CD4-positive, alpha-beta T cell treated with Interferon alpha-2 for 1 hour (primary cell): ENCODE measurements at regions not wholly inside any gene's neighbourhood (a gene's known extent, or its start where the extent isn't known, plus 50 kb on each side); places are given as distances from the start of the nearest gene placed in this dataset.
"Not testable (repeated sequence)": the region's sequence is repeated elsewhere in the genome, so short reads cannot be mapped to it uniquely, and the experiment has no call there.

Experiments used
- DNase-seq, 2 donors: peaks; one replicate each; pipeline ENCODE4 v3.0.0-alpha.2; 2020 to 2022

DNA sequence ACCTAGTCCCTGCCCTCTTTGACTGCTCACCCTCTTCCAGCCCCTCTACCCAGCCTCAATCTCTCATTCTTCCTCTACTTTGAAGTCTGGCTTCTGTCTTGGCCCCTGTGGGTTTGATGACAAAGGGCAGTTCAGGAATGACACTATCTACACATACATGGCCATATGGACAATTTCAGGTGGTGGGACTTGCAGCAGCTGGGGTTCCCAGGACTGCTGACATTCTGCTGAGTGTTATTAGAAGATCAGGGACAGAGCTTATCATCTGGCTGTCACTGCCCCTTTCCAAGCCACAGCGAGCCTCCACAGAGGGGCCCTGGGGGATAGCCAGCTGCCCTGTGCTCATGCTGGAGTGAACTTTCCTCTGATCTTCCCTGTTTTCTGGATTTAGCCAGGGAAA is 97.4 kb upstream of the IPO9 start:
- no peak for DNase-seq

DNA sequence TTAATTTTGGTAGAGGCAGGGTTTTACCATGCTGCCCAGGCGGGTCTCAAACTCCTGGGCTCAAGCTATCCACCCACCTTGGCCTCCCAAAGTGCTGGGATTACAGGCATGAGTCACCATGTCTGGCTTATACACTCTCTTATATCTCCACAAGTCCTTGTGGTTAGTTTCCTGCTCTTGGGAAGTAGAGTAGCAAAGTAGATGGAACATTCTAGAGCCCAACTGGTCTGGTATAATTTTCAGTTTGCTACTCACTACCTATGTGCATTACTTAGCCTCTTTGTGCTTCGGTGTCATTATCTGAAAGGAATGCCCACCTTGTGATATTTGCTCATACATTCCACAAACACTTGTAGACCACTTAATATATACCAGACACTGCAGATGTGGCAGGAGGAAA is 96.6 kb upstream of the IPO9 start:
- DNase-seq, result no peak

DNA sequence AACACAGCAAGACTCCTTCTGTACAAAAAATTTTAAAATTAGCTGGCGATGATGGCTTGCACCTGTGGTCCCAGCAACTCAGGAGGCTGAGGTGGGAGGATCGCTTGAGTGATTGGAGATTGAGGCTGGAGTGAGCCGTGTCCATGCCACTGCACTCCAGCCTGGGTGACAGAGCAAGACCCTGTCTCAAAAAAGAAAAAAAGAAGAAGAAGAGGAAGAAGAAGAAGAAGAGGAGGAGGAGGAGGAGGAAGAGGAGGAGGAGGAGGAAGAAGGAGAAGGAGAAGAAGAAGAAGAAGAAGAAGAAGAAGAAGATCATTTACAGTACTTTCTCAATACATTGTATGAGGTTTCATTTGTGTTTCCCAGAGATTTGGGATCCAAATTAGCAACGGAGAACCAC is 94.7 kb upstream of the IPO9 start:
- not testable (repeated sequence) for DNase-seq

DNA sequence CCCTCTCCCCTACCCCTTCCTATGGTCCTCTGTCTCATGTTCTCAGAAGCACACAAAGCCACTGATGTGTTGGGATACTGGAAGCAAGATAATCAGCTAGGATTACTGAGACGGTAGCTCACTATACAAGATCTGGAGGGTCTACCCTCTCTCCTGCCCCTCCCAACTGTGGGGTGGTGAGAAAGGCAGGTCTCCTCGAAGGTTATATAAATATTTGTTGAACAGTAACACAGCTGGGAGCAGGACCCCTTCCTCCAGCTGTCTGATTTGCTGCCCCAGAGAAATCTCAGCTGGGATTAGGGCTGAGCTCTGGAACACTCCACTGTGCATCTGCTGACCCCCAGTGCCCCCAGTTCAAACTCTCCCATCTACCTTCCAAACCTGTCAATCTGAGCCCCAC is 94.2 kb upstream of the IPO9 start:
- no peak for DNase-seq

DNA sequence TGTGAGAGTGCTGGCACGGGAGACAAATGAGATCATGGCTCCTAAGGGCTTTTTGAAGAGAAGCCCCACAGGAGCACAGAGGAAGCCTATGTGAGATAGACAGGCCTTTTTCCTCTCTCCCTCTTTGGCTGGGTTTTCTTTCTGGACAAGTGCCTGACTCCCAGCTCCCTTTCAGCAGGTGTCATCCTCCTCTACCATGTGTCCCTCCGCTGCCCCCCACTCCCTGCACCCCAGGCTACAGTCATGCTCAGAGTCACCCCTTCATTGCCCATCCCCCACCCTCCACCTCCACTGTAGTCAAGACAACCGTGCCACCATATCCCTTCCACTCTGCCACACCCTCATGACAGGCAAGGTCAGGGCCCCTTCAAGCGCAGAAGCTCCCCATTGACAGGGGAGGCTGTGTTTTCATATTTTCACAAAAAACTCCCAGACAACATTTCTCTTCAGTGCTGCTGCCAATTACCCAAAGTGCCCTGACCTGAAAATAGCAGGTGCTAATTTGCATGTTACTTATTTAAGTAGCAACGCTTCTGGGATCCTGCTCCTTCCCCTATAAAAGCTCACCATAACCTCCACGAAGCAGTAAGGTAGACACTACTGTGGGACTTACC is 92.1 kb upstream of the IPO9 start:
- DNase-seq, result no peak

DNA sequence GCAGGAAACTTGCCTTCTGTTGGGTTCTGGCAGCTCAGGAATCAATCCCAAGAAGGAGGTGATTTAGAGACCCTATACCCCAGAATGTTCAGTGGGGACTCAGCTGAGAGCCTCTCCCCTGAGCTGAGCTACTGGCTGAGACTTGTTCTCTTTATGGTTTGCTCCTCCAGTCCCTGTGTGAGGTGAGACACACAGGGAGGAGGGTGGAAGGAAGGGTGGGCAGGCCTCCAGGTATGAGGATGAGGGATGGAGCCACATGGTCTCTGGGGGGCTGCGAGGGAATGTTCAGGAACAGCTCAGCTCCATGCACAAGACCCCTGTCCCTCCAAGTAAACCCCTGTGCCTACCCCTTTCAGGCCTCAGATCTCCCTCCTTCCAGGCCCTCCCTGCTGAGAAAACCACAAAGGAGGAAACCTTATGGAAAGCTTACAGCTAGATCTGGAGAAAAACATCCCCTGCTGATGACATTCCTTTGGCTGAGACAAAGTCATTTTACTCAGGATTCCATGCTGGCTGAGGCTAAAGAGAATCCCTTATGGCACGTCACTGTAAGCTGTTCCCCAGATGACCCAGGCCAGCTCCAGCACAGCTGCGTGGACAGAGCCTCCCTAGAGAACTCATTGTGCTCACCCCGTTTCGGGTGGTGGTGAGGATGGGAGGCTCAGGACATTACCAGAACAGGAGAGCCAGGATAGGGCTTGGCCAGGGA is 91.5 kb upstream of the IPO9 start:
- DNase-seq, result no peak

DNA sequence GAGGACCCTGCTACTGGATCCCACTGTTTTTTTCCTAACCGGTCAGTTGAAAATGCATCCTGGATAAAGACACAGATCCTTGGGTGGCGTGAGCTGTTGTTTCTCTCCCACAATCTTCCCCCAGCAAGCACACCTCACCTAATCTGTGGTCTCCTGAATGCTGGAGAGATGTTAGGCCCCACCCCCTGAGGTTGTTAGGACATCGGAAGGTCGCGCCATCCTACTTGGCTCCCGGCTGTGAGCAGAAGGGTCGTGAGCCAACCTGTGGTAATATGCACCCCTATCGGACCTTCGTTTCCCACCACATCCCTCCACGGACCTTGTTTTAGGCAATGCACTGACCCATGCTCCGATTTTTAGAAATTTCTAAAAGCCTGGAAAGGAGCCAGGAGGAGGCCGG is 89.9 kb upstream of the IPO9 start:
- no peak for DNase-seq

DNA sequence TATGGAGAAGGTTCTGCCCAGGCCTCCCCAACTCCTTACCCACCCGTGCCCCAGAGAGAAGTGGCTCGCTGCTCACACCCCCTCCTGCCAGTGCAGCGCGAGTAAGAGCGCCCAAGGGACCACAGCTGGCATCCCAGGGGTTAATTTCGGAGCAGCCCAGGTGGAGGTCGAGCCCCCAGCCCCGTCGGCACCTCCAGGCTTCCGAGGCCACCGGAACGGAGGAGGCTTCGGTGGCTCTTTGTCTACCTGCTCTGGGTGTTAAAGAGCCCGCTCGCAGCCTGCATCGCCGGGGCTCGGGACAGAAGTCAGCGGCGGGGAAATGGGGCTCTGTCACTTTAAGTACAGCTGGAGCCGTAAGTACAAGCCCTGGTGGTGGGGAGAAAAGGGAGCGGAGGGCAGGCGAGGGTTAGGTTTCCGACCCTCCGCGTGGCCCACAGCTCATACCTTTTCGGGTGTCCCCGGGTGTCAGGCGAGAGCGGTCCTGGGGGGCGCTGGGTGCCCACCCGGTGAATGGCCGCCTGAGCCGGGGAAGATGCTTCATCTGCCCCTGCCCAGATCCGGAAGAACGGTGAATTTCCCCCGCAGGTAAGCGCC is 89.4 kb upstream of the IPO9 start:
- DNase-seq, result peak; percentile 49 to 61

DNA sequence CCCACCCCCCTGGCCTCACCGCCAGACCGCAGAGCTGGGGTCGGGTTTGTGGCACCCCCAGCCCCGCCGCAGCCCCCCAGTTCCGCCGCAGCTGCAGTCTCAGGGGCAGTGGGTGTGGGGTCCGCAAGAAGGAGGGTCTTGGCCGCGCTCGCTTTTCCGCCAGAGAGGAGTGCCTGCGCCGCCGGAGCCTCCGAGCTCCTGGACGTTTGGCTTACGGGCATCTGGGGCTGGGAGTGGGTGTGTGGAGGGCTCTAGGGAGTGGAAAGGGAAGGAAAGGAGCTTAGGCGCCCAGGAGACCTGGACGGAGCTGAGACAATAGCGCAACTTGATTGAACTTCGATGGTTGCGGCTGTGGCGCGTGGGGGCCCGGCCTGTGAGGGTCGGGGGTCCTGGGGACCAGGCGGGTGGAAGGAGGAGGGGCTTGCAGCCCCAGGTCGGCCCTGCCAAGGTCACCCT is 88.8 kb upstream of the IPO9 start:
- no peak for DNase-seq

DNA sequence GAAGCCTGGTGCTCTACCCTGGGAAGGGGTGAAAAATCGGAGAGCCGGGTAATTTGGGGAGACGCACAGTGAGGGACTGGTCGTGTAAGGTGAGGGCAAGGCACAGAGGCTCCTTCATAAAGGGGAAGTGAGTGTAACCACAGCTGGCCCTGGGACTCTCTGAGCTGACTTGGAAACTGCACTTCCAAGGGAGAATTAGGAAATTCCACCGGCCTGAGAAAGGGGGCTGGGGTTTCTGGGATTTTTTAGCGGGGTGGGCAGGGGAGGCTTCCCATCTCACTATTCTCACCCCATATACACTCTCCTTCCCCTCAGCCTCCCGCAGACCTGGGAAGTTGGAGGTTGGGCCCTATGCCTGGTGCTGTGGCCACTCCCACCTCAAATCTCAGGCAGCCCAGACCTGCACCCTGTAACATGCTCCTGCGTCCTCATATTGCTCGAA is 88.3 kb upstream of the IPO9 start:
- peak in 1 of 2 donors; percentile 14 for DNase-seq

DNA sequence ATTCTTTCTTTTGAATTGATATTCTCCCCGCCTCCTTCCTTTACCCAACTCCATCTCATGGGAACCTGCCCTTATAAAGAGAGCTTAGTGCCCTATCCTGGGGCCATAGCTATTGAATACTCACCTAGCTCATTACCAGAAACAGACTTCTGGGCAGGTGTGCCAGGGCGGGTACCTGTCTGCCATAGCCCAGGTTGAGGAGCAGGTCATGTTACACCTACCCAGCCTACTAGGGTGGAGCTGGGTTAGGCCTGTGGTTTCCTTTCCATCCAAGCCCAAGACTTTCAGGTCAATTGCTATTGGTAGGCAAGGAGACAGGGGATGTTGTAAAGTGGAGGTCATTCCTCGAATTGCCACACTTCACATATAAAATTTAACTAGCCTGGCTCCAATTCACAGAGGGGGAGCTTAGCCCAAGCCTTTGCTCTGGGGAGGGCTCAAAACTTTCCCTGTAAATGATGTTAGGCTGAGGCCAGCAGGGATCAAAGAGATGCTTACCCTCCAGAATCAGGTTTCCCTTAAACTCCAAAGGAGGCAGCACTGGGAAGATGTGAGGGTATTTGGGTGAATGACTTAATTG is 87.1 kb upstream of the IPO9 start:
- DNase-seq, result no peak

DNA sequence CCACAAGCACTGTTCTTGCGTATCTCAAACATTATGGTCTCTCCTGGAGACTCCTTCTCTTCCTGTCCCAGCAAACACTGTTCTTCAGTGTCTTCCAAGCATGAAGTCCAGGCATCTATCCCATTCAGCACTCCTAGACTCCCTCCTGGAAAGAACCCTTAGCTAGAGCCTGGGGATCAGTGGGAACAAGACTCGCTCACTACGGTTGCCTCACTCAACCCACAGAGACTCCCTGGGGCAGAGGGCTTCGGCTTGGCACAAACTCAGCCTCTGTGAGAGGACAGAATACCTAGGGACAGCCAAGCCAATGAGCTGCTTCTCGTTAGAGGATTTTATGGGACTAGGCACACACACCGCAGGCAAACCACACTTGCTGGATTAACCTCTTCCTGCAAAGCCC is 86.5 kb upstream of the IPO9 start:
- no peak for DNase-seq

DNA sequence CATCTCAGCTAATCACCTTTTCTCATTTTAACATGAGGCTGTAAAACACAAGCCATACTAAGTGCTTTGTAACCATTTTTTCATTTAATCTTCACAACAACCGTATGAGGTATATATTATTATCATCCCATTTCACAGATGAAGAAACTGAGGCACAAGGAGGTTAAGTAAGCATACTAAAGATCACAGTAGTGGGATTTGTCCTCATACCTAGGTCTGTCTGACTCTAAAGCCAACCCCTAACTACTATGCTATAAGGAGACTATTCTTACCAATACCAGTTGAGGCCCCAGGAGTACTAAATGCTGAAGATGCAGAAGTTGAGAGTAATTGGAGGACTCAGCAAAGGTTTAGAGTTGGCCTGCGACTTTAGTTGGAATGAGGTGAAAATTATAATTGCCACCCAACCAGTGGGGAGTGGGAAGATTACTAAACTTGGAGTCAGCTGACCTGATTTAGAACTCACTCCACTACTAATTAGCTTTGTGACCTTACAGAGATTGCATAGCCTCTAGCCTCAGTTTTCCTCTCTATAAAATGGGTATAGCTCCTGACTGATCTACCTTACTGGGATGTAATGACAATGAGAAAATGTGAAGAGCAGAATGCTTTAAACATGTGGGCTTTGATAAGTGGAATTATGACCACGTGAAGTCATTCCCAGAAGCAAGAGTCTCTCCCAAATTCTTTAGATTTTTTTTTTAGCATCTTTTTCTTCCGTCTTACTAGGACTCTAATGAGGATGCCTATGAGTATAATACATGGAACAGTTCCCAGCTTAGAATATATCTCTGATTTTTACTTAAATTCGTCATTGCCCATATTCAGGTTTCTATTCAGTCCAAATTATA is 85.8 kb upstream of the IPO9 start:
- no peak for DNase-seq

DNA sequence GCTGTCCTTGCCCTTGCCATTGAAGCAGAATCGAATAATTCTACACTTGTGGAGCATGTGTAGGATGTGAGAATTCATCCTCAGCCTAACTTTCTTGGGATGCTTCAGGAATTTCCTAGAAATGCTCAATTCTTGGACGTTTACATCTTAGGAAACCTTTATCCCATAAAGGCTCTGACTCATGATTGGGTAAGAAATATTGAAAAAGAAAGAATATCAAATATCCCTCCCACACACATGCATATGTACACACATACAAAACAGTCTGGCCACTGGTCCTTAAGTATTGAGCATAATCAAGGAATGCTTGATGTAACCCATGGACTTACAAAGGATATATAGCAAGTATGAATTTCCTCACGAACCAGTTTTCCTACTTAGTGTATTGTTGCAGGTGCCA is 83.9 kb upstream of the IPO9 start:
- no peak for DNase-seq

DNA sequence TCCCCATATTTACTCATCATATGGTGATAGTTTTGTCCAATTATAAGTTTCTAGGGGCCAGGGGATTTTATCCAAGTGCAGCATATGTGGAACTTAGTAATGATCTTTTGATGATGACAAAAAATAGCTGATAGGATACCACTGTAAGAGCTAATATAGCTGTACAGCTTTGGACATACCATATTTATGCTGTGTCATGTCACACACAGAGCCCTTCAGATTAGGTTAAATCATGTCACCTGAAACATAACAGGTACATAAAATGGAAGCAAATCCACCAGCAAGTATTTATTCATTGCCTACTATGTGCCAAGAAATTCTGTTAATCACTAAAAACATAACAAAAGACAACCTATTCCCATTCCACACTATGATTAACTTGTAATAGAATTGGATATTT is 82.8 kb upstream of the IPO9 start:
- DNase-seq, result no peak

DNA sequence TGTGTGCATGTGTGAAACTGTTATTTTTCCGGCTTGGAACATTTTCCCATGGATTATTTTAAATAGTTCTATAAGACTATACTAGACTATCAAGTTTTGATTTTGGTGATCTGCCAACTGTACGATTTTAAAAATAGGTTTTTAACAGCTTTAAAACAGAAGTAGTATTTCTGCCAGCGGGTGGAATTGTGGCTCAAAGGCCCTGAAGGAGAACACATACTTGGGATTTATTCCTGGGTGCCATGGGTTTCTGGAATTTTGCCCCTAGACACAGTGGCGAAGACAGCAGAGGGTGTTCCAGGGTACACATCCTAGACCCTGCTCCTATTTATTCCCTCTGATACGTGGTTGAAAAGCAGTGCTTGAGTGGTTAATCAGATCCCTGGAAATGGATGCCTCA is 81.7 kb upstream of the IPO9 start:
- DNase-seq, result no peak

DNA sequence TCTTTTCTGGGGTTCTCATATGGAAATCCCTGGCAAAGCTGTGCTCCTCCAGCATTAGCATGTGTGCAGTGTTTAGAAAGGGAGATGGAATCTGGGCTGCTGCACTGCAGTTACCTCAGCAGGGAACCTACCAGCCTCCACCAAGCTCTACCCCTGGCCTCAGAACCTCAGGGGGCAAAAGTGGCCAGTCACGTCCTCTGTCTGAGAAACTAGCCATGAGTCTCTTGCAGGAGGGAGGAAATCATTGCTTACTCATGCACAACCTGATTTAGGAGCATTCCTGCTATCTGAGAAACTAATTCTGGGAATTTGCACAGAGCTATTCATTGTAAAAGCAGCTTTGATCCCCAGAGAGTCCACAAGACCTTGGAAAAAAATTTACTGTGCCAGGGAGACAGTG is 80.6 kb upstream of the IPO9 start:
- DNase-seq, result no peak

DNA sequence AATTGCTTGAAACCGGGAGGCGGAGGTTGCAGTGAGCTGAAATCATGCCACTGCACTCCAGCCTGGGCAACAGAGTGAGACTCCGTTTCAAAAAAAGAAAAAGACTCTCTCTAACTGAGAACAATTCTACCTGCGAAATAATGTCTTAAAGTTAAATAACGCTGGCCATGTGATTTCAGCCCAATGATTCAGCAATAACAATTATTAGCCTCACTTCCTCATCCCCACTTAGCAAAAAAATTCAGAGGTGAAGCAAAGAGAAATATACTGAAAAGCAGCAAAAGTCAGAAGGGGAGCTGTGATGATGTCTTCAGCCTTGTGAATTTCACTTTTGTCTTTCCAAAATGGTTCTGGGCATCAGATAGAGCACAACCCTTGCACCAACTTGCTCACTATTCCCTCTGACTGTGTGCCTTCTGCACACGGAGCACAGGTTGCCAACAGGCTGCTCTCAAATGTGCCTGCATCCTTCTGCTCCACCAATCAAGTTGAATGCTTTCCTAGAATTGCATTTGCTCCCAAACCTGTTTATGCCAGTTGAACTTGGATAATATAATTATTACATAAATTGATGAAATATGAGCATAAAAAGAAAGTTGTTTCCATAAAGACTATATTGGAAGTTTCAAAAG is 79.8 kb upstream of the IPO9 start:
- DNase-seq, result no peak

DNA sequence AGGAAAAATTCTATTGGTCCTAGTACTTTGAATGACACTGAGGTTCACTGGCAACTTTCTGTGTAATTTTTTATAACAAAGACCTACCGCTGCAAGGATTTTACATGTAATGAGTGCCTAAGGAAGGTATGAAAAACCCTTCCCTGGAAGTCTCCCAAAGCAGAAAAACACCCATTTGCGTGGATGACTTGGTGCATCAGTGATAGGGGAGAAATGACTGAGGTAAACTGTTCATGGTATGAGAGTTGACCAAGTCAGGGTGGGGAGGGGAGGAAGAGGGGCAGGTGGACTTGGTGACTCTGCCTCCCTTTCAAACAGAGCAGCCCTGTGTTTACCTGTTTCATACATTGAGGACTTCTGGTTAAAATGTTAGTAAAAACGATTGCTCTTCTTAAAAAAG is 78.8 kb upstream of the IPO9 start:
- DNase-seq, result no peak

DNA sequence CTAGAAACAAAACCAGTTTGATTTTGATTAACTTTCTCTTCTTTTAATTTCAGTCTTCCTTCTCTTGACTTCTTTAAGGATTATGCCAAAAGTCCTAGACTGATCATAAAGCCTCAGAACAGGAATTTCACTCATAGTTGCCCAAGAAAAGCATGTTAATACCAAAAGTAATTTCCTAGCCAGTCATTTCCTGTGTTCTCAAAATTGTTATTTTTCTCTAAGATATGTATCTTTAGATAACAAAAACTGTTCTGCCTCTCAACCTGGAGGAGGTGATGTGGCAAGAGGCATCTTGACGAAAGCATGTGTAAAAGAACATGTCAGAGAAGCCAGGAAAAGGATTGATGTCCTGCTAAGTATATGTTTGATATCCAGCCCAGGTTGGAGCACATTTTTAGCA is 78.0 kb upstream of the IPO9 start:
- DNase-seq, result no peak

DNA sequence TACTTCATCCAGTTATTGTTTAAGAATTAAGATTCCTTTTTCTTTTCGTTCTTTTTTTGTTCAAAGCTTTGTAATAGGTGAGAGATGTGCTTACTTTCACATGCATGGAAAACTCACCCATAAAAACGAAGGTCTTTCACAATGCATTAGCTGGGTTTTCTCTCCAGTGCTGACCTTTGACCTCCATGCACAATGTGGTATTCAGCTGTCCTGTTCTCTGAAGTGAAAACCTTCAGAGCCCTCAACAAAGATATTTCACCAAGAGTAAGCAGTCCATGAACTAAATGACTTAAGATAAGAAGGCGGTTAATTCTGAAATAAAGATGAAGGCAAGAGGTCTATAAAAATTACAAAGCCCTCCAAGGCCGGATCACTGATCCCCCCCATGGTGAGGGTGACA is 77.1 kb upstream of the IPO9 start:
- no peak for DNase-seq

DNA sequence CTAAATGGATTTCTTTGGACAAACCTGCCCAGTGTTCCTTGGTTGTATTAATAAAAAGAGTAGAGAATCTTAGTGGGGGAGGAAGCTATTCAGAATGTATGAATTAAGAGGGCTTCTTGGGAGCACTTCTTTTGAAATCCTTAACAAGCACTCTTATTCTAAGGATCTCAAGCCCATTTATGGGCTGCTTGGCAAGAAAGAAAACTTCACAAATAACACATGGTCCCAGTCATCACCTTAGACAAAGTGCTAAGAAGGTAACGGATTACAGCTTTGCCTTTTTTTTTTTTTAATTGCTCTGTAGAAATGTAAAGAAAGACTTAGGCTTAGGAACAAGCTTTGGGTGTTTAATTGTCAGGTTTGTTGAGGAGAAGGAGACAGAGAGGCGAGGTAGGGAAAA is 76.6 kb upstream of the IPO9 start:
- DNase-seq, result no peak

DNA sequence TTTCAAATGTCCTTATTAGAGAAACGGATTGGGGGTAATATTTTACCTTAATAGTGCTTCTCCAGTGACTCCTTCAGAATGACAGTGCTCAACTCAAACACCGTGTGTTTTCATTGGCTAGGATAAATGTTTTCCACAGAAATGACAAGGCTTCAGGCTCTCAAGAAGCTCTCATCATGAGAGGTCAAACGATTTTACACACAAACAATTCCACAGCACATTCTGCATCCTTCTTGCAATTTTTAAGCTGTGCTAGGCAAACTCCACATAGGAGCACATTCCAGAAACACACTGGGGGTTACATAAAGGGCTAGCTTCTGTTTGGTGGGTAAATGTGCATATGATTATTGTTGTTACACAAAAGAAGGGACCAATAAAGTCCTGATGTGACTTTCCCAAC is 75.5 kb upstream of the IPO9 start:
- DNase-seq, result no peak
